GM23338 (cell line): ENCODE measurements at regions not wholly inside any gene's neighbourhood (a gene's known extent, or its start where the extent isn't known, plus 50 kb on each side); places are given as distances from the start of the nearest gene placed in this dataset.

Source experiments
- ATAC-seq: fragments of 200-7000 bp; cut with Tn5 transposase; 3 replicates; pipeline ENCODE4 v1.9.1; 2020
- DNase-seq: peaks from one replicate; pipeline ENCODE4 v3.0.0-alpha.2; 2015; ENCODE audit warnings: low spot score
- H2AFZ ChIP-seq: fragments of 200-600 bp; sonication (generic); 2 replicates; pipeline ENCODE4 v1.8.0; 2016; ENCODE audit warnings: antibody characterized with exemption, mild to moderate bottlenecking, moderate library complexity
- H3F3A ChIP-seq: fragments of 200-600 bp; sonication (generic); replicated peaks from 2 replicates; pipeline ENCODE4 v1.8.0; 2017; ENCODE audit warnings: antibody characterized with exemption, mixed run types, low read depth
- H3K27ac ChIP-seq: fragments of 200-600 bp; sonication (generic); 2 replicates; pipeline ENCODE4 v1.6.1; 2016; ENCODE audit warnings: low read depth
- H3K27me3 ChIP-seq: fragments of 200-600 bp; sonication (generic); 2 replicates; pipeline ENCODE4 v1.8.0; 2016; ENCODE audit warnings: mild to moderate bottlenecking, mixed run types, moderate library complexity; ENCODE audit not compliant: insufficient read depth
- H3K36me3 ChIP-seq: fragments of 200-600 bp; sonication (generic); 2 replicates; pipeline ENCODE4 v1.8.0; 2016; ENCODE audit warnings: mild to moderate bottlenecking; ENCODE audit not compliant: insufficient read depth
- H3K4me1 ChIP-seq: fragments of 200-600 bp; sonication (generic); 2 replicates; pipeline ENCODE4 v1.8.0; 2016; ENCODE audit warnings: mild to moderate bottlenecking, moderate library complexity; ENCODE audit not compliant: insufficient read depth
- H3K4me2 ChIP-seq: fragments of 200-600 bp; sonication (generic); 2 replicates; pipeline ENCODE4 v1.7.1; 2017; ENCODE audit warnings: mixed run types
- H3K4me3 ChIP-seq: fragments of 200-600 bp; sonication (generic); 2 replicates; pipeline ENCODE4 v1.6.1; 2016; ENCODE audit warnings: mixed run types
- H3K79me2 ChIP-seq: fragments of 200-600 bp; sonication (generic); replicated peaks from 2 replicates; pipeline ENCODE4 v1.8.0; 2017; ENCODE audit warnings: mild to moderate bottlenecking; ENCODE audit not compliant: insufficient read depth
- H3K9me2 ChIP-seq: fragments of 200-600 bp; sonication (generic); 2 replicates; pipeline ENCODE4 v1.8.0; 2017; ENCODE audit not compliant: insufficient read depth
- H4K20me1 ChIP-seq: fragments of 200-600 bp; sonication (generic); replicated peaks from 2 replicates; pipeline ENCODE4 v1.8.0; 2017; ENCODE audit warnings: mild to moderate bottlenecking; ENCODE audit not compliant: insufficient read depth
- H3K27ac Mint-ChIP-seq: 2 replicates; pipeline ENCODE4 v1.8.0; 2020; ENCODE audit warnings: inconsistent platforms, mild to moderate bottlenecking, moderate library complexity, mixed read lengths
- H3K27me3 Mint-ChIP-seq: 3 replicates; pipeline ENCODE4 v1.8.0; 2022; ENCODE audit warnings: low read depth, mild to moderate bottlenecking, moderate library complexity, mixed read lengths, inconsistent platforms; ENCODE audit not compliant: insufficient read depth, poor library complexity
- H3K36me3 Mint-ChIP-seq: 3 replicates; pipeline ENCODE4 v1.8.0; 2021; ENCODE audit warnings: low read depth, mild to moderate bottlenecking, inconsistent platforms, moderate library complexity, mixed read lengths
- H3K4me1 Mint-ChIP-seq: 3 replicates; pipeline ENCODE4 v1.8.0; 2020; ENCODE audit warnings: mild to moderate bottlenecking, inconsistent platforms, mixed read lengths
- H3K4me3 Mint-ChIP-seq: 3 replicates; pipeline ENCODE4 v1.8.0; 2021; ENCODE audit warnings: moderate library complexity, mild to moderate bottlenecking, inconsistent platforms, mixed read lengths
- H3K9me3 Mint-ChIP-seq: 3 replicates; pipeline ENCODE4 v1.8.0; 2020; ENCODE audit warnings: moderate library complexity, mild to moderate bottlenecking, inconsistent platforms, mixed read lengths
- CREB1 ChIP-seq: fragments of 250-450 bp; sonication (Bioruptor Pico); IDR thresholded peaks from 2 replicates; pipeline ENCODE4 v1.5.0; 2020; ENCODE audit warnings: low read depth, mild to moderate bottlenecking, moderate library complexity
- CTCF ChIP-seq, 2 experiments: fragments of 200-600 bp in 1 of 2; sonication (generic) in 1 of 2; conservative IDR thresholded peaks; 2 replicates each; pipeline versions ENCODE4 v1.5.1 to v1.6.1; 2016 to 2017; ENCODE audit warnings: antibody characterized with exemption in 2 of 2, low read depth in 2 of 2, mild to moderate bottlenecking in 2 of 2, moderate library complexity in 1 of 2
- EZH2phosphoT487 ChIP-seq: fragments of 200-600 bp; sonication (generic); IDR thresholded peaks from one replicate; pipeline ENCODE4 v1.8.1; 2018; ENCODE audit warnings: antibody characterized with exemption; ENCODE audit not compliant: unreplicated experiment
- JUNB ChIP-seq: IDR thresholded peaks from one replicate; pipeline ENCODE4 v1.6.1; 2016; ENCODE audit warnings: antibody characterized with exemption; ENCODE audit not compliant: unreplicated experiment
- NANOG ChIP-seq: IDR thresholded peaks from 2 replicates; pipeline ENCODE4 v1.6.1; 2016; ENCODE audit warnings: antibody characterized with exemption, borderline replicate concordance
- POLR2AphosphoS5 ChIP-seq: IDR thresholded peaks from 2 replicates; pipeline ENCODE4 v1.6.1; 2016; ENCODE audit warnings: antibody characterized with exemption, low read depth
- ZNF462 ChIP-seq: fragments of 250-450 bp; sonication (Bioruptor Pico); IDR thresholded peaks from 2 replicates; pipeline ENCODE4 v1.5.0; 2020; ENCODE audit warnings: mild to moderate bottlenecking, moderate library complexity

GRCh38 chr2:129191530-129191929 is 787.9 kb upstream of the RAB6C start (continued):
- TF ChIP-seq CTCF (conservative IDR thresholded peaks at IDR 0.05; ENCODE audit: low read depth in 2 of 2) (peak in 1 of 2 experiments; percentile 52; a peak in 2 of 4 replicates), NANOG (no peak)

GRCh38 chr2:129192117-129192516 is 787.3 kb upstream of the RAB6C start:
- H3K27me3 ChIP-seq = no peaks in the 10 kb centered on the region
- no peaks in the 10 kb centered on the region for H3K36me3 ChIP-seq
- Mint-ChIP-seq H3K9me3 (no peaks in the 10 kb centered on the region; the same call in 2 of the 3 replicates), H3K4me1 (peaks cover 39% of the 10 kb centered on the region), H3K36me3 (no peaks in the 10 kb centered on the region; the same call in 2 of the 3 replicates), H3K27me3 (peaks cover 11% of the 10 kb centered on the region), H3K27ac (no peak overlapping the region; the same call in 1 of the 2 replicates), H3K4me3 (no peak overlapping the region)
- H3K79me2 ChIP-seq = no peaks in the 10 kb centered on the region
- H4K20me1 ChIP-seq = no peaks in the 10 kb centered on the region
- peak overlapping the region; percentile 36 for H3K27ac ChIP-seq
- peaks cover 11% of the 10 kb centered on the region; the same call in 1 of the 2 replicates for H3K9me2 ChIP-seq
- peak; percentile 7; the same call in 2 of the 3 replicates for ATAC-seq
- H3K4me1 ChIP-seq = peaks cover 10% of the 10 kb centered on the region
- H3F3A ChIP-seq = no peaks in the 10 kb centered on the region
- H3K4me2 ChIP-seq = peak overlapping the region; percentile 4; the same call in 1 of the 2 replicates
- DNase-seq = peak; percentile 41
- no peak overlapping the region for H2AFZ ChIP-seq
- TF ChIP-seq CTCF (conservative IDR thresholded peaks at IDR 0.05; ENCODE audit: low read depth in 2 of 2) = peak; percentile 56 to 60
- TF ChIP-seq POLR2AphosphoS5 = no peak
- H3K4me3 ChIP-seq = no peak overlapping the region

GRCh38 chr2:129192841-129193253 is 786.6 kb upstream of the RAB6C start:
- Histone ChIP-seq H3K4me2 (no peak overlapping the region), H3K9me2 (peaks cover 11% of the 10 kb centered on the region; the same call in 1 of the 2 replicates), H3K27me3 (no peaks in the 10 kb centered on the region), H4K20me1 (no peaks in the 10 kb centered on the region), H3K36me3 (no peaks in the 10 kb centered on the region), H3K4me3 (no peak overlapping the region), H3K27ac (no peak overlapping the region), H3F3A (no peaks in the 10 kb centered on the region), H2AFZ (peak overlapping the region; percentile 43; the same call in 1 of the 2 replicates), H3K79me2 (no peaks in the 10 kb centered on the region), H3K4me1 (peaks cover 5% of the 10 kb centered on the region; the same call in 1 of the 2 replicates)
- Mint-ChIP-seq H3K4me3 (no peak overlapping the region), H3K27ac (no peak overlapping the region), H3K4me1 (peaks cover 34% of the 10 kb centered on the region), H3K9me3 (no peaks in the 10 kb centered on the region; the same call in 2 of the 3 replicates), H3K36me3 (no peaks in the 10 kb centered on the region; the same call in 2 of the 3 replicates), H3K27me3 (peaks cover 11% of the 10 kb centered on the region)
- ATAC-seq (no peak), DNase-seq (no peak)
- no peak for TF ChIP-seq EZH2phosphoT487
- TF ChIP-seq ZNF462 (CRISPR knock-in tag) = no peak
- TF ChIP-seq CREB1 (CRISPR knock-in tag) = no peak
- no peak for TF ChIP-seq JUNB
- no peak for TF ChIP-seq POLR2AphosphoS5
- no peak for TF ChIP-seq NANOG
